GM18907 (cell line): ENCODE measurements at regions not wholly inside any gene's neighbourhood (a gene's known extent, or its start where the extent isn't known, plus 50 kb on each side); places are given as distances from the start of the nearest gene placed in this dataset.

Experiments
- ATAC-seq: cut with Tn5 transposase; IDR thresholded peaks from one replicate; pipeline ENCODE4 v1.9.1; 2021; ENCODE audit warnings: mild to moderate bottlenecking, moderate library complexity; ENCODE audit not compliant: unreplicated experiment

GRCh38 chr6:132972254-132972653, 157.9 kb downstream of the RPS12 start:
- no peak for ATAC-seq

GRCh38 chr6:132972971-132973370, 158.6 kb downstream of the RPS12 start:
- ATAC-seq: no peak

GRCh38 chr6:132973514-132973993, 159.2 kb downstream of the RPS12 start:
- ATAC-seq: no peak

- ATAC-seq: no peak
Measured at GRCh38 chr6:132974122-132974521, 159.8 kb downstream of the RPS12 start.

GRCh38 chr6:132977413-132977812, 163.0 kb downstream of the RPS12 start:
- ATAC-seq: no peak

- no peak for ATAC-seq
Measured at GRCh38 chr6:132978685-132979084, 164.3 kb downstream of the RPS12 start.

- no peak for ATAC-seq
Measured at GRCh38 chr6:132993738-132994137, 179.4 kb downstream of the RPS12 start.

GRCh38 chr6:132995009-132995408, 180.6 kb downstream of the RPS12 start:
- ATAC-seq: no peak

- no peak for ATAC-seq
Measured at GRCh38 chr6:132995432-132995831, 181.1 kb downstream of the RPS12 start.

- no peak for ATAC-seq
Measured at GRCh38 chr6:132998418-132998817, 184.0 kb downstream of the RPS12 start.

- ATAC-seq: peak; percentile 34
Measured at GRCh38 chr6:133001040-133001565, 186.7 kb downstream of the RPS12 start.

- ATAC-seq: no peak
Measured at GRCh38 chr6:133004304-133004884, 190.0 kb downstream of the RPS12 start.

- no peak for ATAC-seq
Measured at GRCh38 chr6:133012774-133013173, 198.4 kb downstream of the RPS12 start.

GRCh38 chr6:133016631-133017030, 202.3 kb downstream of the RPS12 start:
- no peak for ATAC-seq

GRCh38 chr6:133017581-133017980, 203.2 kb downstream of the RPS12 start:
- ATAC-seq: no peak

GRCh38 chr6:133026705-133027104, 212.3 kb downstream of the RPS12 start:
- ATAC-seq: no peak

- ATAC-seq: no peak
Measured at GRCh38 chr6:133033263-133033662, 207.9 kb upstream of the EYA4 start.

GRCh38 chr6:133034509-133035206, 206.5 kb upstream of the EYA4 start:
- ATAC-seq: no peak

- no peak for ATAC-seq
Measured at GRCh38 chr6:133040094-133040802, 200.9 kb upstream of the EYA4 start.

GRCh38 chr6:133040803-133041419, 200.2 kb upstream of the EYA4 start:
- no peak for ATAC-seq

- ATAC-seq: no peak
Measured at GRCh38 chr6:133042550-133043120, 198.5 kb upstream of the EYA4 start.
